ENCODE measurements at regions not wholly inside any gene's neighbourhood (a gene's known extent, or its start where the extent isn't known, plus 50 kb on each side); places are given as distances from the start of the nearest gene placed in this dataset.

GRCh38 chr11:41775296-41775695 lies 315.8 kb upstream of the LRRC4C start:
- TF ChIP-seq, protein P1, sequence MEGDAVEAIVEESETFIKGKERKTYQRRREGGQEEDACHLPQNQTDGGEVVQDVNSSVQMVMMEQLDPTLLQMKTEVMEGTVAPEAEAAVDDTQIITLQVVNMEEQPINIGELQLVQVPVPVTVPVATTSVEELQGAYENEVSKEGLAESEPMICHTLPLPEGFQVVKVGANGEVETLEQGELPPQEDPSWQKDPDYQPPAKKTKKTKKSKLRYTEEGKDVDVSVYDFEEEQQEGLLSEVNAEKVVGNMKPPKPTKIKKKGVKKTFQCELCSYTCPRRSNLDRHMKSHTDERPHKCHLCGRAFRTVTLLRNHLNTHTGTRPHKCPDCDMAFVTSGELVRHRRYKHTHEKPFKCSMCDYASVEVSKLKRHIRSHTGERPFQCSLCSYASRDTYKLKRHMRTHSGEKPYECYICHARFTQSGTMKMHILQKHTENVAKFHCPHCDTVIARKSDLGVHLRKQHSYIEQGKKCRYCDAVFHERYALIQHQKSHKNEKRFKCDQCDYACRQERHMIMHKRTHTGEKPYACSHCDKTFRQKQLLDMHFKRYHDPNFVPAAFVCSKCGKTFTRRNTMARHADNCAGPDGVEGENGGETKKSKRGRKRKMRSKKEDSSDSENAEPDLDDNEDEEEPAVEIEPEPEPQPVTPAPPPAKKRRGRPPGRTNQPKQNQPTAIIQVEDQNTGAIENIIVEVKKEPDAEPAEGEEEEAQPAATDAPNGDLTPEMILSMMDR (IDR thresholded peaks at IDR 0.05): no peak
- TF ChIP-seq POLR2A (IDR thresholded peaks at IDR 0.05): no peak

Data from stomach (tissue), 4 donors.